DOHH2 (cell line): ENCODE measurements at regions not wholly inside any gene's neighbourhood (a gene's known extent, or its start where the extent isn't known, plus 50 kb on each side); places are given as distances from the start of the nearest gene placed in this dataset.

Source experiments
- EZH2phosphoT487 ChIP-seq: fragments of 200-600 bp; sonication (generic); IDR thresholded peaks from 2 replicates; pipeline ENCODE4 v1.6.1; 2017; ENCODE audit warnings: borderline replicate concordance, mild to moderate bottlenecking, antibody characterized with exemption, low read length, moderate library complexity, mixed read lengths
- TF ChIP-seq, protein P1 (sequence below): fragments of 200-600 bp; sonication (generic); IDR thresholded peaks from one replicate; pipeline ENCODE4 v1.5.1; 2014; ENCODE audit warnings: antibody characterized with exemption, mild to moderate bottlenecking, low read depth, low read length; ENCODE audit not compliant: poor library complexity, severe bottlenecking

DNA sequence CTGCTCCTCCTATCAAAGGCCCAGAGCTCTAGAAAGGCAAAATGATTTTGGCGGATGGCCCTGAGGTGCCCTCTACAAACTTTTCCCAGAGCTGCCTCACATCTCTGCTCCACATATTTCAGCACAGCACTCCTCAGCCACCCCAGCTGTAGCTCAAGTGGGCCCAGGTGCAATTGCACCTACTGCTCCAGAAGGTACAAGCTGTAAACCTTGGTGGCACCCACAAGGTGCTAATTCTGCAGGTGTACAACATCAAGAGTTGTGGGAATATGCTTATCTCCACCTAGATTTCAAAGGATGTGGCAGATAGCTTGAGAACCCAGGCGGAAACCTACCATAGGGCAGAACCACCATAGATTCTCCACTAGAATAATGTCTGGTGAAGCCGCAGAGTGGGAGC is 432.2 kb downstream of the TMEM232 start:
- TF ChIP-seq, protein P1, sequence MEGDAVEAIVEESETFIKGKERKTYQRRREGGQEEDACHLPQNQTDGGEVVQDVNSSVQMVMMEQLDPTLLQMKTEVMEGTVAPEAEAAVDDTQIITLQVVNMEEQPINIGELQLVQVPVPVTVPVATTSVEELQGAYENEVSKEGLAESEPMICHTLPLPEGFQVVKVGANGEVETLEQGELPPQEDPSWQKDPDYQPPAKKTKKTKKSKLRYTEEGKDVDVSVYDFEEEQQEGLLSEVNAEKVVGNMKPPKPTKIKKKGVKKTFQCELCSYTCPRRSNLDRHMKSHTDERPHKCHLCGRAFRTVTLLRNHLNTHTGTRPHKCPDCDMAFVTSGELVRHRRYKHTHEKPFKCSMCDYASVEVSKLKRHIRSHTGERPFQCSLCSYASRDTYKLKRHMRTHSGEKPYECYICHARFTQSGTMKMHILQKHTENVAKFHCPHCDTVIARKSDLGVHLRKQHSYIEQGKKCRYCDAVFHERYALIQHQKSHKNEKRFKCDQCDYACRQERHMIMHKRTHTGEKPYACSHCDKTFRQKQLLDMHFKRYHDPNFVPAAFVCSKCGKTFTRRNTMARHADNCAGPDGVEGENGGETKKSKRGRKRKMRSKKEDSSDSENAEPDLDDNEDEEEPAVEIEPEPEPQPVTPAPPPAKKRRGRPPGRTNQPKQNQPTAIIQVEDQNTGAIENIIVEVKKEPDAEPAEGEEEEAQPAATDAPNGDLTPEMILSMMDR = no peak
- TF ChIP-seq EZH2phosphoT487 = no peak
